GM18517 (cell line): ENCODE measurements at regions not wholly inside any gene's neighbourhood (a gene's known extent, or its start where the extent isn't known, plus 50 kb on each side); places are given as distances from the start of the nearest gene placed in this dataset.
"Not testable (repeated sequence)": the region's sequence is repeated elsewhere in the genome, so short reads cannot be mapped to it uniquely, and the experiment has no call there.

Source experiments
- ATAC-seq: cut with Tn5 transposase; IDR thresholded peaks from one replicate; pipeline ENCODE4 v1.9.1; 2021; ENCODE audit warnings: mild to moderate bottlenecking, moderate library complexity; ENCODE audit not compliant: unreplicated experiment

DNA sequence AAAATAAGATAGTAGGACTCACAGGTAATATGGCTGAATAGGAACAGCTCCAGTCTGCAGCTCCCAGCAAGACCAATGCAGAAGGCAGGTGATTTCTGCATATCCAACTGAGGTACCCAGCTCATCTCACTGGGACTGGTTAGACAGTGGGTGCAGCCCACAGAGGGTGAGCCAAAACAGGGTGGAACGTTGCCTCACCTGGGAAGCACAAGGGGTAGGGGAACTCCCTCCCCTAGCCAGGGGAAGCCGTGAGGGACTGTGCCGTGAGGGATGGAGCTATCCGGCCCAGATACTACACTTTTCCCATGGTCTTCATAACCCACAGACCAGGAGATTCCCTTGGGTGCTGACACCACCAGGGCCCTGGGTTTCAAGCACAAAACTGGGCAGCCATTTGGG is 114.8 kb upstream of the GNAI1 start:
- ATAC-seq: not testable (repeated sequence)

GRCh38 chr7:80018941-80019808 is 115.5 kb upstream of the GNAI1 start:
- peak; percentile 97 for ATAC-seq

DNA sequence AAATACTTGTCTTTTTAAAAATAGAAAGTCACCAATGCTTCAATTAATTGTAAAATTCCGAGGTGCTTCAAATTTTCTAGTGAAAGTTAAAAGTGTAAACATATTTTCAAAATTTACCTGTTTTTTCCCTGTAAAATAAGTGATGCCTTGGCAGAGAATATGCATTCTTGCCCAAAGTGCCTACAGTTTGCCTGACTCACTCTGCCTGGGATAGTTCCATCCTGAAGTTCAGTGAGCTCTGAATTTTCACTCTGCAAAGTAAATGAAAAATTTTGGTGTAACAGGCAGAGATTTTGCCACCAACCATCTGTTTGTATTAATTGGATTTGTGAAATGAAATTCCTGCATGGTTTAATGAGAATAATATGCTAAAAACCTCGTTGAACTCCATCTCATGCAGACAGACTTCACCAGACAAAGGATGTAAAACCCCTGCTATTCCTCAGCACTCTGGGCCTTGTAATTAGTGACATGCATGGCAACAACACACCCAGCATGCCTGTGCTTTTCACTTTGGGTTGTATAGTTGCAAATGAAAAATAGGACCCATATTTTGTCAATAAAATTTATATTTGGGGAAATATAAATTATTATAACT is 117.4 kb upstream of the GNAI1 start:
- no peak for ATAC-seq

- ATAC-seq: no peak
Observed at GRCh38 chr7:80014511-80014910, 120.1 kb upstream of the GNAI1 start.

DNA sequence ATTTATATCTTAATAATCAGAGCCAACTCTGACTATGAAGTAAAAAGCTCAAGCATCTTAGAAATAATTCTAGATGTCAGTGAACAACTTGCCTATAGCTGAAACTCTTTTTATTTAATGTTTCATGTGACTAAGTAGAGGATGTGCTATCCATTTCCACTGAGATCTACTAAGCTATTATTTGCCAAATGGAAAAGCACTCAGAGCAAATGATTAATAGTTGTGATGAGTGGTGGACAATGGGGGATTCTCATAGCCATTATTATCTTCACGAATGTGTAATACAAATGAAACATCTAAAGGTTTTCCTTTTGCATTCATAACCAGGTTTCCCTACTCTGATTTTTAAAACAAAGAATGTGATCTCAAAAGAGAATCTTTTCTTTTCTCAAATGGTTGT is 126.6 kb upstream of the GNAI1 start:
- no peak for ATAC-seq

DNA sequence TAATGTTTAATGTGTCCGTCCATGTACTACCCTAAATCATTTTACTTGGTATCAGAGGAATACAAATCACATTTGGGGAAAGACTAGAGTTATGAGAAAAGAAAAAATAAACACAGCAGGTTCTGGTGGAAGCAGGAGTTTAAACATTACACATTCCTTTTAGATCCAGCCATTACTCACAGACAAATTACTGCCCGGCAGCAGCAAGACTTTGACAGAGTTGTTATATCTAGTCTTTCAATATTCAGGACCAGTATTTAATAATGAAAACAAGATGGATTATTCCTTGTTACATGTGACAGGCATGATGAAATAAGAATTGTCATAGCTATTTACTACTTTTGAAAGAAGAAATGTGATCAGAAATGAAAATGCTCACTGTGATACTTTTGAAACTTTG is 131.8 kb upstream of the GNAI1 start:
- no peak for ATAC-seq

- no peak for ATAC-seq
Observed at GRCh38 chr7:79998363-79998762, 136.3 kb upstream of the GNAI1 start.

GRCh38 chr7:79997345-79997744 is 137.3 kb upstream of the GNAI1 start:
- no peak for ATAC-seq

- ATAC-seq: not testable (repeated sequence)
Observed at GRCh38 chr7:79995741-79996140, 138.9 kb upstream of the GNAI1 start.

- ATAC-seq: no peak
Observed at GRCh38 chr7:79988653-79989052, 146.0 kb upstream of the GNAI1 start.

- no peak for ATAC-seq
Observed at GRCh38 chr7:79984210-79984609, 150.4 kb upstream of the GNAI1 start.

DNA sequence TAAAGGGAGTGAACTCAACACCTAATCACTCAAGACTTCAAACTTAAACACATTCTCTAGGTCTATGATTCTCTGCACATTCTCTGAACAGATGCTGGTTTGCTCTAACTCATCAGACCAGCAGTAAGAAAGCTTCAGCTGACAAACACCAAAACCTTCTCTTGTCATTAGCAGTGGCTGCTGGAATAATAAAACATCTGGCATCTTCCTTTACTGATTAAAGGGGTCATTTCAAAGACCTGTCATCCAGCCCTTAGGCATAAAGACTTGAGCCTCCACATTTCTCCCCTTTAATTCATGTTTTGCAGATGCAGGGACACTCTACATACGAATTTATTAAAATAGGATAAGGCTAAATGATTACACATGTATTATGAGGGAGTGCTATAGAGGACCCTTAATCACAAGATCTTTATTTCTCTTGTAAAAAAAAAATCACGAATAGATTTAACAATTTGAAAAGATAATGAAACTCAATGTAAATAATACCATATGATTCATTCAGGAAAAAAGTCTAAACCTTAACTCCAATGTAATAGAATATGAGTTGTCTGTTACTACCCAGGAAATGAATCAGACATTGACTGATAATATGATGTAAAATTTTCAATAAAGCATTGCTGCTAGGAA is 152.4 kb upstream of the GNAI1 start:
- ATAC-seq: no peak

GRCh38 chr7:79980376-79980775 is 154.3 kb upstream of the GNAI1 start:
- ATAC-seq: no peak

DNA sequence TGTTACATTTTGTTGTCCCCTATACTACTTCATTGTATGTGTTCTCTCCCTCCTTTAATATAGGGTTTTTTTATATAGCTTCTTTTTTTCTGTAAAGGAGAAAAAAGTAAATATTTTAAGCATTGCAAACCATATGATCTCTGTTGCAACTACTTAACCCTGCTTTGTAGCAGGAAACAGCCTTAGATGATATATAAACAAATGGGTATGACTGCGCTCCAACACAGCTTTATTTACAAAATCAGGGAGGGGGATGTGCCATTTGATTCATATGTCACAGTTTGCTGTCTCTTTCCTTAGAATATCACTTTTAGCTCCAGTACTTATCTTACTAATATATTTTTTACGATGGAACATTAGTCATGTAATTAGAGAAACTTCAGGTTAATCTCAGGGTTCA is 155.2 kb upstream of the GNAI1 start:
- no peak for ATAC-seq

DNA sequence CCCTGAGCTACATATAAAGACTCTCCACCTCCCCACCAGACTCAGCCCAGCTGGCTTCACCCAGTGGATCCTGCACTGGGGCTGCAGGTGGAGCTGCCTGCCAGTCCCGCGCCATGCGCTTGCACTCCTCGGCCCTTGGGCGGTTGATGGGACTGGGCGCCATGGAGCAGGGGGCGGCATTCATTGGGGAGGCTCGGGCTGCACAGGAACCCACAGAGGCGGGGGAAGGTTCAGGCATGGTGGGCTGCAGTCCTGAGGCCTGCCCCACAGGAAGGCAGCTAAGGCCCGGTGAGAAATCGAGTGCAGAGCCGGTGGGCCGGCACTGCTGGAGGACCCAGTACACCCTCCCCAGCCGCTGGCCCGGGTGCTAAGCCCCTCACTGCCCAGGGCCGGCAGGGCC is 157.2 kb upstream of the GNAI1 start:
- no peak for ATAC-seq

DNA sequence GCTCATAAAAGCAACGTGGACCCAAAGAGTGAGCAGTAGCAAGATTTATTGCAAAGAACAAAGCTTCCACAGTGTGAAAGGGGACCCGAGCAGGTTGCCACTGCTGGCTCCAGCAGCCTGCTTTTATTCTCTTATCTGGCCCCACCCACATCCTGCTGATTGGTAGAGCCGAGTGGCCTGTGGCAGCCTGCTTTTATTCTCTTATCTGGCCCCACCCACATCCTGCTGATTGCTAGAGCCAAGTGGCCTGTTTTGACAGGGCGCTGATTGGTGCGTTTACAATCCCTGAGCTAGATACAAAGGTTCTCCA is 158.0 kb upstream of the GNAI1 start:
- not testable (repeated sequence) for ATAC-seq

- ATAC-seq: not testable (repeated sequence)
Observed at GRCh38 chr7:79975986-79976710, 158.5 kb upstream of the GNAI1 start.

GRCh38 chr7:79973455-79973854 is 161.2 kb upstream of the GNAI1 start:
- no peak for ATAC-seq

DNA sequence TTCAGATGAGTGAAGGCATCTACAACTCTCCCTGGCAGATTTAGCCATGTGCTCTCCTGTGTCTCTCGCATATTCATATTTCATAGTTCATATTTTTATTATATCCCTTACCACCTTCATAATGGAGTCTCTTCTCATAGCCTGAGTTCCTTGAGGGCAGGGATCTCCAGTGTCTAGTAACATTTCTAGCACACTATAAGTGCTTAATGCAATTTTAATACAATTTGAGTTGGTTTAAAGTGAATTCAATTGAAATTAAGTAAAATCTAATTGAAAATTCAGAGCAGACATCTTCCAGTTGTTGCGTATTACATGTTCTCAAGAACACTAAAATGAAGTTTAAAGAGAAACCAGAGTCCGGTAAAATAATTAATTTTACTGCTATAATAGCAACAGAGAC is 163.6 kb upstream of the GNAI1 start:
- no peak for ATAC-seq

DNA sequence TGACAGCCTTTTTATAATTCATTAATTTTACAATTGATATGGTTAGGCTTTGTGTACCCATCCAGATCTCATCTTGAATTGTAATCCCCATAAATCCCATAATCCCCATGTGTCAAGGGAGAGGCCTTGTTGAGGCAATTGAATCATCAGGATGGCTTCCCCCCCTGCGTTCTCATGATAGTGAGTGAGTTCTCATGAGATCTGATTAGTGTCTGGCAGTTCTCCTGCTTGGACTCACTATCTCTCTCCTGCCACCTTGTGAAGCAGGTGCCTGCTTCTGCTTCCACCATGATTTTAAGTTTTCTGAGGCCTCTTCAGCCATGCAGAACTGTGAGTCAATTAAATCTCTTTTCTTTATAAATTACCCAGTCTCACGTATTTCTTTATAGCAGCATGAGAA is 165.7 kb upstream of the GNAI1 start:
- ATAC-seq: no peak

DNA sequence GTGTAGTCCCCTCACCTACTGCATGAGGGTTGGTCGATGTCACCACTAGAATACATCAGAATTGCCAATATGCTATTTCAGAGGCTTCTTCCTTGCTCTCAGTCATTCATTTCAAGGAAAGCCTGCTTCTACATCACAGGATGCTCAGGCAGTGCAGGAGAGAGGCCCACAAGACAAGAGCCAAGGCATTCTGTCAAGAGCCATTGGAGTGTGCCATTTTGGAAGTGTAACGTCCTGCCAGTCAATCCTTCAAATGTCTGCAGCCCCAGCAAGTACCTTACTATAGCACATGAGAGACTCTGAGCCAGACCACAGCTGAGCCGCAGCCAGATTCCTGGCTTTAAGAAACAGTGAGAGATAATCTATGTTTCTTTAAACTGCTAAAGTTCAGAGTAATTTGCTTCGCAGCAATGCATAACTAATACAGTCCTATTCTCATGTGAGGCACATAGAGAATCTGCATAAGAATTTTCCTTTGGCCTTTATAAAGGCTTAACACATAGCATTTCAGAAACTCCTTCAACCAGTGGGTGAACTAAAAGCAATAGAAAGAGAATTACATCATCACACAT is 166.5 kb upstream of the GNAI1 start:
- ATAC-seq: no peak
